HEK293T (cell line): ENCODE measurements at regions not wholly inside any gene's neighbourhood (a gene's known extent, or its start where the extent isn't known, plus 50 kb on each side); places are given as distances from the start of the nearest gene placed in this dataset.

Source experiments
- BHLHE40 ChIP-seq: fragments of 450-650 bp; IDR thresholded peaks from 2 replicates; pipeline ENCODE4 v1.6.1; 2016; ENCODE audit warnings: mild to moderate bottlenecking, moderate library complexity, borderline replicate concordance
- FOXA1 ChIP-seq: fragments of 450-650 bp; IDR thresholded peaks from 2 replicates; pipeline ENCODE4 v1.6.1; 2016; ENCODE audit warnings: mild to moderate bottlenecking
- FOXK2 ChIP-seq: fragments of 450-650 bp; IDR thresholded peaks from 2 replicates; pipeline ENCODE4 v1.6.1; 2016; ENCODE audit warnings: mild to moderate bottlenecking
- FOXM1 ChIP-seq: fragments of 450-650 bp; IDR thresholded peaks from 2 replicates; pipeline ENCODE4 v1.6.1; 2017; ENCODE audit warnings: mild to moderate bottlenecking, borderline replicate concordance
- L3MBTL2 ChIP-seq: fragments of 450-650 bp; conservative IDR thresholded peaks from 2 replicates; pipeline ENCODE4 v1.6.1; 2016; ENCODE audit warnings: mild to moderate bottlenecking
- PKNOX1 ChIP-seq: fragments of 450-650 bp; IDR thresholded peaks from 2 replicates; pipeline ENCODE4 v1.6.1; 2016
- SP1 ChIP-seq: fragments of 450-650 bp; IDR thresholded peaks from 2 replicates; pipeline ENCODE4 v1.6.1; 2017
- TARDBP ChIP-seq: fragments of 450-650 bp; IDR thresholded peaks from 2 replicates; pipeline ENCODE4 v1.6.1; 2016

- TF ChIP-seq L3MBTL2 (no peak), FOXM1 (no peak), BHLHE40 (no peak), FOXA1 (no peak), FOXK2 (no peak), PKNOX1 (no peak), SP1 (no peak), TARDBP (no peak)
Measured at GRCh38 chr5:27217977-27218376, 179.6 kb upstream of the CDH9 start.
